HCT116 (cell line): ENCODE measurements at regions not wholly inside any gene's neighbourhood (a gene's known extent, or its start where the extent isn't known, plus 50 kb on each side); places are given as distances from the start of the nearest gene placed in this dataset.

Experiments
- ATAC-seq: fragments of 200-7000 bp; cut with Tn5 transposase; 2 replicates; pipeline ENCODE4 v1.9.1; 2020; ENCODE audit warnings: mild to moderate bottlenecking, moderate library complexity
- BruUV-seq: library from RNA; stranded (reverse); fragments of 400-500 nt; replicated peaks from 2 replicates; lab custom pipeline; 2021; lab: Mats Ljungman, UMichigan
- CTCF ChIA-PET: fragments of 300-600 bp; sonication (Branson Sonifier 250); formaldehyde crosslinking; loops from one replicate; lab custom pipeline; 2021; ENCODE audit warnings: antibody characterized with exemption; lab: Charles Lee
- POLR2A ChIA-PET: fragments of 300-600, 350-600 bp; sonication (Branson Sonifier 250); formaldehyde crosslinking; loops from one replicate; lab custom pipeline; 2021; ENCODE audit warnings: antibody characterized with exemption; lab: Charles Lee
- RAD21 ChIA-PET, 2 experiments: fragments of 300-600 bp; sonication (Branson Sonifier 250); formaldehyde crosslinking; loops; one replicate each; lab custom pipeline; 2023; ENCODE audit warnings: low total read pairs in 2 of 2; ENCODE audit not compliant: uncharacterized antibody in 2 of 2, unreplicated experiment in 2 of 2, low non-redundant PET in 1 of 2; lab: Charles Lee
- DNase-seq: peaks from one replicate; pipeline ENCODE4 v3.0.0-alpha.2; 2010; ENCODE audit warnings: low read depth, low spot score
- H2AFZ ChIP-seq: fragments of 200-600 bp; shearing (Covaris generic), sonication (generic); 2 replicates; pipeline ENCODE4 v1.6.1; 2017; ENCODE audit warnings: low read depth, mixed run types, mixed read lengths, antibody characterized with exemption, low read length; ENCODE audit not compliant: poor library complexity, severe bottlenecking
- H3K27ac ChIP-seq: 2 replicates; pipeline ENCODE4 v1.5.1; 2012; ENCODE audit warnings: low read depth, low read length
- H3K27me3 ChIP-seq: fragments of 200-600 bp; sonication (generic); 2 replicates; pipeline ENCODE4 v1.6.1; 2016; ENCODE audit warnings: mixed run types, low read length, mixed read lengths; ENCODE audit not compliant: insufficient read depth
- H3K36me3 ChIP-seq, 2 experiments: fragments of 200-500 bp in 1 of 2; fragments of 200-600 bp in 1 of 2; sonication (Bioruptor generic) in 1 of 2; sonication (generic) in 1 of 2; 2 replicates each; pipeline versions ENCODE4 v1.5.1 to v1.6.1; 2014 to 2016; ENCODE audit warnings: low read length in 2 of 2, inconsistent platforms in 1 of 2, mixed read lengths in 1 of 2, mixed run types in 1 of 2; ENCODE audit not compliant: insufficient read depth in 2 of 2, control insufficient read depth in 1 of 2
- H3K4me1 ChIP-seq, 2 experiments: fragments of 200-600 bp in 1 of 2; sonication (generic) in 1 of 2; 2 replicates each; pipeline versions ENCODE4 v1.5.1 to v1.6.1; 2012 to 2017; ENCODE audit warnings: low read length in 2 of 2, inconsistent platforms in 1 of 2, mild to moderate bottlenecking in 1 of 2, mixed read lengths in 1 of 2, mixed run types in 1 of 2, moderate library complexity in 1 of 2; ENCODE audit not compliant: insufficient read depth in 2 of 2, control insufficient read depth in 1 of 2
- H3K4me2 ChIP-seq: fragments of 200-600 bp; sonication (generic); 2 replicates; pipeline ENCODE4 v1.6.1; 2017; ENCODE audit warnings: mixed run types, low read length, mixed read lengths
- H3K4me3 ChIP-seq, 2 experiments: fragments of 200-600 bp in 1 of 2; sonication (generic) in 1 of 2; replicated peaks in 1 of 2; 2 replicates each; pipeline ENCODE4 v1.5.1; 2011 to 2016; ENCODE audit warnings: low read length in 2 of 2, control low read depth in 1 of 2, low read depth in 1 of 2, mild to moderate bottlenecking in 1 of 2, mixed read lengths in 1 of 2, mixed run types in 1 of 2
- H3K79me2 ChIP-seq: fragments of 200-600 bp; sonication (generic); 2 replicates; pipeline ENCODE4 v1.6.1; 2017; ENCODE audit warnings: mild to moderate bottlenecking, mixed run types, low read length, moderate library complexity, mixed read lengths; ENCODE audit not compliant: insufficient read depth
- H3K9ac ChIP-seq: fragments of 200-600 bp; sonication (generic); 2 replicates; pipeline ENCODE4 v1.6.1; 2016; ENCODE audit warnings: low read length, mixed read lengths
- H3K9me2 ChIP-seq: fragments of 200-600 bp; sonication (generic), shearing (Covaris generic); 2 replicates; pipeline ENCODE4 v1.6.1; 2017; ENCODE audit warnings: mixed run types, mild to moderate bottlenecking, moderate library complexity; ENCODE audit not compliant: insufficient read depth
- H3K9me3 ChIP-seq, 2 experiments: fragments of 200-500 bp in 1 of 2; fragments of 200-600 bp in 1 of 2; sonication (Bioruptor generic) in 1 of 2; sonication (generic) in 1 of 2; 2 replicates each; pipeline ENCODE4 v1.6.1; 2014 to 2017; ENCODE audit warnings: low read length in 2 of 2, mixed read lengths in 2 of 2, inconsistent platforms in 1 of 2, low read depth in 1 of 2, mild to moderate bottlenecking in 1 of 2, mixed run types in 1 of 2, moderate library complexity in 1 of 2; ENCODE audit not compliant: control insufficient read depth in 1 of 2, insufficient read depth in 1 of 2
- H4K20me1 ChIP-seq: fragments of 200-600 bp; sonication (generic), shearing (Covaris generic); 2 replicates; pipeline ENCODE4 v1.6.1; 2017; ENCODE audit warnings: mixed run types, mild to moderate bottlenecking, moderate library complexity; ENCODE audit not compliant: insufficient read depth
- CEBPB ChIP-seq: IDR thresholded peaks from 2 replicates; pipeline ENCODE4 v1.6.1; 2012; ENCODE audit warnings: low read depth
- EGR1 ChIP-seq: IDR thresholded peaks from 2 replicates; pipeline ENCODE4 v1.6.1; 2012; ENCODE audit warnings: low read depth
- EZH2phosphoT487 ChIP-seq: fragments of 200-600 bp; IDR thresholded peaks from 2 replicates; pipeline ENCODE4 v1.6.1; 2018; ENCODE audit warnings: antibody characterized with exemption, borderline replicate concordance
- FOSL1 ChIP-seq: IDR thresholded peaks from 2 replicates; pipeline ENCODE4 v1.6.1; 2012; ENCODE audit warnings: low read depth
- JUND ChIP-seq: IDR thresholded peaks from 2 replicates; pipeline ENCODE4 v1.6.1; 2012
- POLR2AphosphoS5 ChIP-seq: IDR thresholded peaks from 2 replicates; pipeline ENCODE4 v1.6.1; 2011; ENCODE audit warnings: mild to moderate bottlenecking, low read depth, low read length, moderate library complexity
- RAD21 ChIP-seq: IDR thresholded peaks from 2 replicates; pipeline ENCODE4 v1.6.1; 2012; ENCODE audit warnings: low read depth, mild to moderate bottlenecking
- REST ChIP-seq: IDR thresholded peaks from 2 replicates; pipeline ENCODE4 v1.6.1; 2012; ENCODE audit warnings: low read depth
- SP1 ChIP-seq: IDR thresholded peaks from 2 replicates; pipeline ENCODE4 v1.6.1; 2012; ENCODE audit warnings: low read depth
- SRF ChIP-seq: IDR thresholded peaks from 2 replicates; pipeline ENCODE4 v1.6.1; 2012; ENCODE audit warnings: low read depth
- ZBTB33 ChIP-seq: IDR thresholded peaks from 2 replicates; pipeline ENCODE4 v1.6.1; 2011; ENCODE audit warnings: mild to moderate bottlenecking, low read length, moderate library complexity; ENCODE audit not compliant: insufficient replicate concordance; ENCODE audit errors: extremely low read depth
- ZFX ChIP-seq: fragments of 450-650 bp; IDR thresholded peaks from 2 replicates; pipeline ENCODE4 v1.6.1; 2017
- intact Hi-C: fragments of 100-400 bp; cut with micrococcal nuclease; formaldehyde crosslinking; loops from 2 replicates; pipeline ENCODE4 v1.10.0; 2022

GRCh38 chr2:100654611-100655010 is 91.8 kb downstream of the PDCL3 start:
- Histone ChIP-seq H3K36me3 (no peaks in the 10 kb centered on the region), H3K27ac (no peak overlapping the region), H3K27me3 (no peaks in the 10 kb centered on the region), H3K4me1 (no peaks in the 10 kb centered on the region), H4K20me1 (no peaks in the 10 kb centered on the region), H3K4me3 (no peak overlapping the region), H3K9me2 (no peaks in the 10 kb centered on the region), H3K9ac (no peak overlapping the region), H2AFZ (no peak overlapping the region), H3K9me3 (no peaks in the 10 kb centered on the region), H3K4me2 (no peak overlapping the region), H3K79me2 (no peaks in the 10 kb centered on the region)
- TF ChIP-seq ZFX, result no peak
- TF ChIP-seq FOSL1, result no peak
- TF ChIP-seq POLR2AphosphoS5, result no peak
- no peak for TF ChIP-seq SRF
- no peak for TF ChIP-seq REST
- no peak for TF ChIP-seq CEBPB
- no TSS peak for BruUV-seq
- ATAC-seq (no peak), DNase-seq (no peak)
- ChIA-PET RAD21 (no interaction called here), CTCF (no interaction called here), POLR2A (no interaction called here)
- intact Hi-C loops, result no loop called here

- H3K9me2 ChIP-seq, result no peaks in the 10 kb centered on the region
- no TSS peak for BruUV-seq
- no peaks in the 10 kb centered on the region for H3K79me2 ChIP-seq
- no peaks in the 10 kb centered on the region for H3K36me3 ChIP-seq
- no peaks in the 10 kb centered on the region for H3K9me3 ChIP-seq
- no peak overlapping the region for H3K9ac ChIP-seq
- H3K27ac ChIP-seq, result no peak overlapping the region
- no peak overlapping the region for H3K4me2 ChIP-seq
- TF ChIP-seq RAD21 (no peak), JUND (no peak), FOSL1 (no peak), ZBTB33 (no peak), EGR1 (no peak), SP1 (no peak), EZH2phosphoT487 (no peak)
- ChIA-PET RAD21 (no interaction called here), CTCF (no interaction called here), POLR2A (no interaction called here)
- no peaks in the 10 kb centered on the region for H4K20me1 ChIP-seq
- H3K4me3 ChIP-seq, result no peak overlapping the region
- H3K27me3 ChIP-seq, result no peaks in the 10 kb centered on the region
- DNase-seq, result no peak
- intact Hi-C loops, result no loop called here
- H3K4me1 ChIP-seq, result no peaks in the 10 kb centered on the region
- ATAC-seq, result no peak
- no peak overlapping the region for H2AFZ ChIP-seq
These were observed 92.7 kb downstream of the PDCL3 start for GRCh38 chr2:100655446-100655845.
